Stomach (tissue), 8 donors: ENCODE measurements at regions not wholly inside any gene's neighbourhood (a gene's known extent, or its start where the extent isn't known, plus 50 kb on each side); places are given as distances from the start of the nearest gene placed in this dataset.

Experiments used
- DNase-seq, 2 donors: peaks; one replicate each; pipeline versions ENCODE4 v3.0.0 to v3.0.0-alpha.2; 2013 to 2019
- H3K27ac ChIP-seq, 5 donors: fragments of 200-600 bp in 4 of 5; sonication (generic) in 4 of 5; one replicate each; pipeline ENCODE4 v1.5.1; 2013 to 2019; ENCODE audit warnings: mild to moderate bottlenecking in 1 of 5, moderate library complexity in 1 of 5
- H3K27me3 ChIP-seq, 3 donors: fragments of 200-600 bp; sonication (generic); one replicate each; pipeline ENCODE4 v1.5.1; 2017 to 2019; ENCODE audit warnings: mixed run types in 1 of 3
- H3K36me3 ChIP-seq, 4 donors: fragments of 200-600 bp; sonication (generic); 1 replicate in 3 of 4; 2 replicates in 1 of 4; pipeline ENCODE4 v1.5.1; 2016 to 2019
- H3K4me1 ChIP-seq, 4 donors: fragments of 200-600 bp; sonication (generic); one replicate each; pipeline ENCODE4 v1.5.1; 2016 to 2019
- H3K4me3 ChIP-seq, 4 donors: fragments of 200-600 bp; sonication (generic) in 3 of 4; one replicate each; pipeline ENCODE4 v1.5.1; 2016 to 2019; ENCODE audit warnings: mild to moderate bottlenecking in 1 of 4
- H3K9me3 ChIP-seq, 4 donors: fragments of 200-600 bp; sonication (generic); one replicate each; pipeline ENCODE4 v1.5.1; 2016 to 2019
- EP300 ChIP-seq: sonication (generic); formaldehyde crosslinking; IDR thresholded peaks from one replicate; pipeline ENCODE4 v1.6.1; 2017; ENCODE audit warnings: antibody characterized with exemption
- POLR2A ChIP-seq, 4 donors: fragments of 450-650 bp; IDR thresholded peaks; one replicate each; pipeline ENCODE4 v1.6.1; 2016; ENCODE audit warnings: antibody characterized with exemption in 4 of 4, control low read depth in 2 of 4, mild to moderate bottlenecking in 1 of 4, moderate library complexity in 1 of 4
- POLR2AphosphoS5 ChIP-seq, 3 donors: sonication (generic); formaldehyde crosslinking; IDR thresholded peaks; one replicate each; pipeline ENCODE4 v1.6.1; 2016; ENCODE audit warnings: antibody characterized with exemption in 3 of 3
- WGBS, 5 donors: extraction: QIAGEN DNeasy Blood & Tissue Kit in 3 of 5; methylation state at CpG; one replicate each; pipeline versions ENCODE4 v1.1.5 to v1.1.7; 2013 to 2018; 5-methylcytosine and 5-hydroxymethylcytosine counted together
- intact Hi-C: fragments of 100-400 bp; cut with DNase I; formaldehyde crosslinking; loops from one replicate; pipeline ENCODE4 v1.15.1; 2023; ENCODE audit warnings: low total_unique reads
- TF ChIP-seq, protein P1 (sequence below), 7 experiments: fragments of 450-650 bp in 4 of 7; fragments of 200-600 bp in 3 of 7; sonication (generic) in 3 of 7; IDR thresholded peaks; one replicate each; pipeline ENCODE4 v1.5.1; 2016 to 2019; ENCODE audit warnings: antibody characterized with exemption in 7 of 7, control low read depth in 2 of 7, mild to moderate bottlenecking in 1 of 7
- donor health status: healthy with polysubstance abuse.
- donor health status: Bipolar disorder and iron deficiency.
- donor health status: healthy.

DNA sequence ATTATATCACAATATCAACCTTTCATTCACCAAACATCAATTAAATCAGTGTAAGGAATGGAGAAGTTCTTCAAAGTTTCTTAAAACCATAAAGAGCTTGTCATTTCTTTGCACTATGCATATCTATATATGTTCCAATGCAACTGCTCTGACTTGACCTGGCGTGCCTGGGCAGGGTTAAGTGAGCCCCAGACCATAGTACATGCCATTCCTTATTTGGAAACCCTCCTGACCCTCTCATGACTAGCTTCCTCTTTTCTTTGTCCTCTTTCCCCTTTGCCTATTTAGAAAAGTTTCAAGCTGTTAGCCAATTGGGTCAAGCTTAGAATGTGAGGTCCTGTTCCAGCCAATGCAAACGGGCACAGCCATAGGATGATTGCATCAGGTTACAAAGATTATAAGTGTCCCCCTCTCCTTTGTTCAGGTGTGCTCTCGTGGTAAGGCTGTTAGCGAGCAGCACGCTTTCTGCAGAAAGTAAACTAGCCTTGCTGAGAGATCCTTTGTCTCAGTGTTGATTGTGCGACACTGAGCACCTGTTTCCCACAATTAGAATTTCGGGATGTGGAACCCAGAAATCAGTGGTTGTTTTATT lies 78.2 kb upstream of the UXS1 start:
- WGBS, 5 donors: 67 to 85% (median 74%) methylated on average over 7 of the region's 7 CpGs
- DNase-seq: no peak
- no peaks in the 10 kb centered on the region for H3K9me3 ChIP-seq

GRCh38 chr2:106270471-106270891 lies 76.4 kb upstream of the UXS1 start:
- Histone ChIP-seq H3K27me3 (no peaks in the 10 kb centered on the region), H3K9me3 (no peaks in the 10 kb centered on the region), H3K27ac (no peak overlapping the region), H3K4me1 (peaks cover 8 to 16% (median 12%) of the 10 kb centered on the region in 4 donors), H3K36me3 (no peaks in the 10 kb centered on the region), H3K4me3 (peak overlapping the region; percentile 41 to 63 (median 48))
- no peak for DNase-seq
- 83 to 89% (median 88%) methylated on average over 7 to 9 of the region's 9 CpGs for WGBS, 5 donors
- TF ChIP-seq, protein P1, sequence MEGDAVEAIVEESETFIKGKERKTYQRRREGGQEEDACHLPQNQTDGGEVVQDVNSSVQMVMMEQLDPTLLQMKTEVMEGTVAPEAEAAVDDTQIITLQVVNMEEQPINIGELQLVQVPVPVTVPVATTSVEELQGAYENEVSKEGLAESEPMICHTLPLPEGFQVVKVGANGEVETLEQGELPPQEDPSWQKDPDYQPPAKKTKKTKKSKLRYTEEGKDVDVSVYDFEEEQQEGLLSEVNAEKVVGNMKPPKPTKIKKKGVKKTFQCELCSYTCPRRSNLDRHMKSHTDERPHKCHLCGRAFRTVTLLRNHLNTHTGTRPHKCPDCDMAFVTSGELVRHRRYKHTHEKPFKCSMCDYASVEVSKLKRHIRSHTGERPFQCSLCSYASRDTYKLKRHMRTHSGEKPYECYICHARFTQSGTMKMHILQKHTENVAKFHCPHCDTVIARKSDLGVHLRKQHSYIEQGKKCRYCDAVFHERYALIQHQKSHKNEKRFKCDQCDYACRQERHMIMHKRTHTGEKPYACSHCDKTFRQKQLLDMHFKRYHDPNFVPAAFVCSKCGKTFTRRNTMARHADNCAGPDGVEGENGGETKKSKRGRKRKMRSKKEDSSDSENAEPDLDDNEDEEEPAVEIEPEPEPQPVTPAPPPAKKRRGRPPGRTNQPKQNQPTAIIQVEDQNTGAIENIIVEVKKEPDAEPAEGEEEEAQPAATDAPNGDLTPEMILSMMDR (IDR thresholded peaks at IDR 0.05): no peak
- no peak for TF ChIP-seq POLR2A (IDR thresholded peaks at IDR 0.05)
- no peak for TF ChIP-seq POLR2AphosphoS5 (IDR thresholded peaks at IDR 0.05)
- no peak for TF ChIP-seq EP300
- intact Hi-C loops: no loop called here

More for the DNA sequence above, 78.2 kb upstream of the UXS1 start:
- TF ChIP-seq, protein P1 (IDR thresholded peaks at IDR 0.05): no peak
- TF ChIP-seq POLR2AphosphoS5 (IDR thresholded peaks at IDR 0.05): no peak
- TF ChIP-seq POLR2A (IDR thresholded peaks at IDR 0.05): no peak
- TF ChIP-seq EP300: no peak
- Histone ChIP-seq H3K4me1 (peaks cover 8 to 16% (median 12%) of the 10 kb centered on the region in 4 donors), H3K4me3 (no peak overlapping the region), H3K27me3 (no peaks in the 10 kb centered on the region), H3K27ac (no peak overlapping the region), H3K36me3 (no peaks in the 10 kb centered on the region)
- intact Hi-C loops: no loop called here

GRCh38 chr2:106269591-106270291 lies 75.6 kb upstream of the UXS1 start:
- H3K27ac ChIP-seq: peak overlapping the region in 3 of 5 donors; percentile 28 to 51 (median 33)
- intact Hi-C loops: no loop called here
- H3K4me3 ChIP-seq: peak overlapping the region; percentile 41 to 63 (median 48)

DNA sequence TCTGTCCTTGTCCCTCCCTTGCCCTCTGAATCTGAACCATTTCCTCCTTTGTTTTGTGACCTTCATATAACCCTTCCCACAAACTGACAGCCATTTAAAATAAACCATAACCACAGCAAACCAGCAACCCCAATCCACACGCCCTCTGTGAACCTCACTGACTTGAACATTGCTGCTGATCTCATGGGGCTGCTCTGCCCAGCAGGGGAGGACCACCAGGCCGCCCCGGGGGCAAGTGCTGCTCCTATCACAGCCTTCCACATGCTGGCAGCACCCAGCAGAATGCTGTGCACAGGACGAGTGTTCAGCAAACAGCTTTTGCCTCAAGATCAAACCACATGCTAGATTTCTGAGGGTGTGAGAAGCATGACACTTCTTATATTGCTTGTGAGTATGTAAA lies 73.9 kb upstream of the UXS1 start:
- WGBS, 5 donors: 34 to 68% (median 61%) methylated on average over 2 to 4 of the region's 4 CpGs
- H3K36me3 ChIP-seq: no peaks in the 10 kb centered on the region
- peaks cover 8 to 16% (median 12%) of the 10 kb centered on the region in 4 donors for H3K4me1 ChIP-seq
- no peak for TF ChIP-seq EP300
- no peak for TF ChIP-seq POLR2A (IDR thresholded peaks at IDR 0.05)
- no peak for TF ChIP-seq POLR2AphosphoS5 (IDR thresholded peaks at IDR 0.05)
- TF ChIP-seq, protein P1 (IDR thresholded peaks at IDR 0.05): no peak
- no peak overlapping the region for H3K27ac ChIP-seq
- intact Hi-C loops: no loop called here
- H3K4me3 ChIP-seq: no peak overlapping the region
- no peaks in the 10 kb centered on the region for H3K27me3 ChIP-seq
- H3K9me3 ChIP-seq: no peaks in the 10 kb centered on the region
- no peak for DNase-seq

More at GRCh38 chr2:106269591-106270291, 75.6 kb upstream of the UXS1 start:
- H3K27me3 ChIP-seq: no peaks in the 10 kb centered on the region
- H3K36me3 ChIP-seq: no peaks in the 10 kb centered on the region
- H3K9me3 ChIP-seq: no peaks in the 10 kb centered on the region
- WGBS, 5 donors: 6 to 19% (median 12%) methylated on average over 42 to 44 of the region's 44 CpGs
- H3K4me1 ChIP-seq: peaks cover 8 to 16% (median 12%) of the 10 kb centered on the region in 4 donors
- DNase-seq: peak; percentile 81 to 92
- TF ChIP-seq POLR2AphosphoS5 (IDR thresholded peaks at IDR 0.05) (peak in 1 of 3 donors; percentile 68), POLR2A (IDR thresholded peaks at IDR 0.05) (no peak)
